Large intestine (tissue), 3 donors: ENCODE measurements at regions not wholly inside any gene's neighbourhood (a gene's known extent, or its start where the extent isn't known, plus 50 kb on each side); places are given as distances from the start of the nearest gene placed in this dataset.

Experiments used
- DNase-seq, 2 donors: peaks; one replicate each; pipeline versions ENCODE4 v3.0.0 to v3.0.0-alpha.2; 2013
- H3K27ac ChIP-seq: one replicate; pipeline ENCODE4 v1.5.1; 2013; ENCODE audit warnings: low read length
- H3K27me3 ChIP-seq: 2 replicates; pipeline ENCODE4 v1.6.1; 2013; ENCODE audit warnings: low read length; ENCODE audit not compliant: control insufficient read depth, insufficient read depth
- H3K36me3 ChIP-seq: 2 replicates; pipeline ENCODE4 v1.6.1; 2013; ENCODE audit warnings: low read length; ENCODE audit not compliant: control insufficient read depth, insufficient read depth
- H3K4me1 ChIP-seq: one replicate; pipeline ENCODE4 v1.6.1; 2013; ENCODE audit warnings: low read length; ENCODE audit not compliant: control insufficient read depth, insufficient read depth
- H3K4me3 ChIP-seq: one replicate; pipeline ENCODE4 v1.5.1; 2013; ENCODE audit warnings: low read length
- H3K9me3 ChIP-seq: one replicate; pipeline ENCODE4 v1.6.1; 2013; ENCODE audit warnings: mild to moderate bottlenecking, low read depth, low read length, moderate library complexity; ENCODE audit not compliant: control insufficient read depth
- WGBS: methylation state at CpG from one replicate; pipeline ENCODE4 v1.1.5; 2013; ENCODE audit warnings: low lambda C conversion rate; ENCODE audit not compliant: insufficient coverage; 5-methylcytosine and 5-hydroxymethylcytosine counted together

- WGBS = 100% methylated on average over 1 of the region's 1 CpG
- no peak overlapping the region for H3K4me3 ChIP-seq
- H3K4me1 ChIP-seq = no peaks in the 10 kb centered on the region
- no peaks in the 10 kb centered on the region for H3K36me3 ChIP-seq
- no peak for DNase-seq
- no peak overlapping the region for H3K27ac ChIP-seq
- H3K9me3 ChIP-seq = peaks cover 2% of the 10 kb centered on the region
- H3K27me3 ChIP-seq = no peaks in the 10 kb centered on the region
Measured at GRCh38 chr13:44035400-44035799, 155.7 kb downstream of the LACC1 start.

- no peaks in the 10 kb centered on the region for H3K27me3 ChIP-seq
- DNase-seq = peak in 1 of 2 donors; percentile 62
- H3K36me3 ChIP-seq = no peaks in the 10 kb centered on the region
- H3K4me3 ChIP-seq = no peak overlapping the region
- no CpG with 5 or more reads among the region's 1 CpG for WGBS
- no peaks in the 10 kb centered on the region for H3K4me1 ChIP-seq
- peak overlapping the region; percentile 41 for H3K27ac ChIP-seq
- peaks cover 2% of the 10 kb centered on the region for H3K9me3 ChIP-seq
Measured at GRCh38 chr13:44040070-44040817, 160.5 kb downstream of the LACC1 start.

GRCh38 chr13:44040818-44041100, 161.1 kb downstream of the LACC1 start:
- Histone ChIP-seq H3K4me3 (no peak overlapping the region), H3K27ac (peak overlapping the region; percentile 41), H3K27me3 (no peaks in the 10 kb centered on the region), H3K4me1 (no peaks in the 10 kb centered on the region), H3K36me3 (no peaks in the 10 kb centered on the region), H3K9me3 (no peaks in the 10 kb centered on the region)
- DNase-seq = peak in 1 of 2 donors; percentile 9

- no CpG with 5 or more reads among the region's 6 CpGs for WGBS
- Histone ChIP-seq H3K27ac (no peak overlapping the region), H3K4me1 (no peaks in the 10 kb centered on the region), H3K27me3 (no peaks in the 10 kb centered on the region), H3K4me3 (no peak overlapping the region), H3K9me3 (no peaks in the 10 kb centered on the region), H3K36me3 (no peaks in the 10 kb centered on the region)
- no peak for DNase-seq
Measured at GRCh38 chr13:44044547-44045179, 165.0 kb downstream of the LACC1 start.

DNA sequence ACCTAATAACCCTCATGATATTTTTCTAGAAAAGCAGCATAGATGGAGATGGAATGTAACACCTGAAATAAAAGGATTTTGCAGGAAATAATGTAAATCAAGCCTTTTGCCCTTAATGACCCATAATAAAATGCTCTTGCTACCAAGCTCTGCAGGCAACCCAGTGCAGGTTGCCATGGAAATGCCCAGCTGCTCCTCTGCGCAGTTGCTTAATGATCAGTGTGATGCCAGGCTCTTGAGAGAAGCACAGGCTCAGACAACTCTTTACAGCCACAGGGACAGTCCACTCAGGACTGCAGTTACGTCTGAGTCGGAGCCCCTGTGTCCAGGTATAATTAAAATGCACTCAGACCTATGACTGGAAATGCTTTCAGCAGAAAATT, 165.5 kb downstream of the LACC1 start:
- WGBS = no CpG with 5 or more reads among the region's 3 CpGs
- no peak overlapping the region for H3K27ac ChIP-seq
- no peaks in the 10 kb centered on the region for H3K9me3 ChIP-seq
- no peaks in the 10 kb centered on the region for H3K4me1 ChIP-seq
- no peaks in the 10 kb centered on the region for H3K27me3 ChIP-seq
- no peak overlapping the region for H3K4me3 ChIP-seq
- no peak for DNase-seq
- H3K36me3 ChIP-seq = no peaks in the 10 kb centered on the region

- no peaks in the 10 kb centered on the region for H3K27me3 ChIP-seq
- 100% methylated on average over 2 of the region's 5 CpGs for WGBS
- H3K9me3 ChIP-seq = no peaks in the 10 kb centered on the region
- H3K4me1 ChIP-seq = peaks cover 5% of the 10 kb centered on the region
- no peak overlapping the region for H3K27ac ChIP-seq
- H3K36me3 ChIP-seq = no peaks in the 10 kb centered on the region
- H3K4me3 ChIP-seq = no peak overlapping the region
- DNase-seq = no peak
Measured at GRCh38 chr13:44046428-44046827, 166.7 kb downstream of the LACC1 start.

DNA sequence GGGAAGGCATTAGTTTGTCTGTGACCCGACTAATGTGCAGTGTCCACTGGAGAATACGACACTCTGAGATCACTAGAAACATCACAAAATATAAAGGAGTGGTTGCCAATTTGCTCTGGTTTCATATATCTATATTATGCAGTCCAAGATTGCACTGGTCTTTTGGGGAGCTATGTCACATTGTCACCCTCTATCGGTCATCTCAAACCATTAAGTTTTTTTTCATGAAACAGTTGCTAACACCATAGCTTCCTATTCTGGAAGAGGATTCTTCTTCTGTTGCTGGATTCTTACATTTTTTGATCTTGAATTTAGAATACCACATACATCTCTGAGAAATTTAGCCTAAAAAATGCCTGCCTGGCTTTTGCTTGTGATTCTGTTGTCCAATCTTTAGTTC, 168.6 kb downstream of the LACC1 start:
- no peak for DNase-seq
- WGBS = 88% methylated on average over 1 of the region's 3 CpGs

DNA sequence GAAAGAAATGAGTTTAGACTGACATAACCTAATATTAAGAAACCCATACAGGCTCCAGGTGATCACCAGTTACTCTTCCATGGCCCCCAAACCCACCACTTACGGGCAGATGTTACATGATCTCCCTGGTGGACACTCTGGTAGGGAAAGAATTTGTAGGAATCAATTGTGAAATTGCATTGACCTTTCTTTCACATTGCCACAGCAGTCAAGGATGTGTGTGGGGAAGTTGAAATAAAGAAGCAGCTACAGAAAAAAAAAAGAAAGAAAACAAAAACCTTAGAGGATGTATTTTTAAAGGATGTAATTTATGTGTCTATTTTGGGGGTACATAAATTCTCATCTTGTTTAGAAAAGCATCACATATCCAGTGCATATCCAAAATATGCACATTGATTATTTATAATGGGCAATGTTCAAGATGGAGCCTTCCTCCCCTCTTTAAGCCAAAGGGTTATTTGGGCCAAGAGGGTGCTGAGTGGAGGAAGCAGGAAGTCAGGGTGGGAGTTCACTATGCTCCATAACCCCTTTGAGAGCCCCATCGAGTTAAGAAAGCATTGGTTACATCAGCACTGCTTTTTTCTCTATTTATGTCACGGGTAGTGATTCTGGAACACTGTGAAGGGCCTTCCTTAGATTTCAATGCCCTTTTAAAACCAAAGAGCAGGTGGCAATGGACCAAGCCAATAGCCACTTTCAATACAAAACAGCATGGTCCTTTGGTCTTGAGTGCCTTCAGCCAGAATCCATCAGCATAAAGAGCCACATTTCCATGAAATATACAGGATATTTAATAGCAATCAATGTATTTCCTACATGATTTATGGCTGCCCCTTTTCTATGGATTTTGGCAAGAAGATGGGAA, 169.6 kb downstream of the LACC1 start:
- Histone ChIP-seq H3K27me3 (no peaks in the 10 kb centered on the region), H3K27ac (no peak overlapping the region), H3K36me3 (no peaks in the 10 kb centered on the region), H3K4me3 (no peak overlapping the region), H3K4me1 (peaks cover 6% of the 10 kb centered on the region), H3K9me3 (no peaks in the 10 kb centered on the region)
- 100% methylated on average over 1 of the region's 3 CpGs for WGBS
- DNase-seq = no peak

More for the DNA sequence above, 168.6 kb downstream of the LACC1 start:
- no peak overlapping the region for H3K4me3 ChIP-seq
- H3K27me3 ChIP-seq = no peaks in the 10 kb centered on the region
- no peaks in the 10 kb centered on the region for H3K36me3 ChIP-seq
- peaks cover 6% of the 10 kb centered on the region for H3K4me1 ChIP-seq
- H3K9me3 ChIP-seq = no peaks in the 10 kb centered on the region
- H3K27ac ChIP-seq = no peak overlapping the region

DNA sequence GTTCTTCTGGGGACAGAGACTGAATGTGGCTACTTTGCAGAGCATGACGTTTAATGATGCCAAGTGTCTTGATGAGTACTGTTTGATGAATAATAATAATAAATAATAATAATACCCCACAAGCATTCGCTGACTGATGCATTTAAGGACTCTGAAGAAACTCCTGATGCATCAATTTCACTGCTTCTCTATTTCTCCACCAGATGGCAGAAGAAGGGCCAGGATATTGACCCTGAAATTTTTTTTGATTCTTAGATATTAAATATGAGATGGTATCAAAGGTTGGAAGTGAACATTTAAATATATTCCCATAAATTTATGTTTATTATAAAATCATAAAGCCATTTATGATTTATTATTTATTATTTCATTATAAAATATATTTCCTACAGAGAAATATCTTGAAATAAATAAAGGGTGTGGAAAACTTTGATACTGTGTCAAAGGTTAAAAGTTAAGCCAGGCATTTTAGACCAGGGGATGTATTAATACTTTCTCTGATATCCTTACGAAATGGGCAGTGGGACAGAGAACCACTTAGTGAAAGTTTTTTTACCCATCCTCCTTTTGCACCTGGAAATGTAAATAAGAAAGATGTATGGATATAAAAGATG, 170.9 kb downstream of the LACC1 start:
- Histone ChIP-seq H3K36me3 (no peaks in the 10 kb centered on the region), H3K27me3 (no peaks in the 10 kb centered on the region), H3K27ac (no peak overlapping the region), H3K9me3 (no peaks in the 10 kb centered on the region), H3K4me3 (no peak overlapping the region), H3K4me1 (peaks cover 10% of the 10 kb centered on the region)
- no CpG with 5 or more reads among the region's 3 CpGs for WGBS
- DNase-seq = peak in 1 of 2 donors; percentile 14

DNA sequence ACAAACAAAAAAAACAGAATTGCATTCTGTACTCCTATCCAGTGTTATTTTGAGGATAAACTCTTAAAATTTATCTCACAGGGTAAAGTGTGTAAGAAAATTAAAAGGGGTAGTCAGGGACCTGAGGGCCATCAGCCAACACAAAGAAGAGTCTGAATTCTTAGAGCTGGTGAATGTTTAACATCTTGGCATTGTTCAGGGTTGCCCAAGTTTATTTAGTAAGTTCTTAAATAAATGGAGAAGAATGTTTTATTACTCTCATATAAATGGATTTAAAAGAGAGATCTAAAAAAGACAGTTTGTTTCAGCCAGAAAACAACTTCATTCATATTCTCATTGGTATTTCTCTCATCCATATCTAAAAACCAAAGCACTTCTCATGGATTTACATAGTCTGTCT, 171.7 kb downstream of the LACC1 start:
- no peaks in the 10 kb centered on the region for H3K36me3 ChIP-seq
- H3K27me3 ChIP-seq = no peaks in the 10 kb centered on the region
- peaks cover 13% of the 10 kb centered on the region for H3K4me1 ChIP-seq
- peak overlapping the region; percentile 16 for H3K27ac ChIP-seq
- no peak for DNase-seq
- no peaks in the 10 kb centered on the region for H3K9me3 ChIP-seq
- no peak overlapping the region for H3K4me3 ChIP-seq
